ENCODE measurements at regions not wholly inside any gene's neighbourhood (a gene's known extent, or its start where the extent isn't known, plus 50 kb on each side); places are given as distances from the start of the nearest gene placed in this dataset.

- ATAC-seq = no peak
- no peak for DNase-seq
- Mint-ChIP-seq H3K27me3 (ENCODE audit: low read depth) (no peaks in the 10 kb centered on the region), H3K4me3 (no peak overlapping the region), H3K36me3 (ENCODE audit: insufficient read depth) (no peaks in the 10 kb centered on the region), H3K4me1 (ENCODE audit: low read depth) (no peaks in the 10 kb centered on the region), H3K9me3 (no peaks in the 10 kb centered on the region)
Measured at GRCh38 chr5:58077966-58078365, 381.9 kb downstream of the PLK2 start.

- Mint-ChIP-seq H3K4me1 (ENCODE audit: low read depth) (no peaks in the 10 kb centered on the region), H3K36me3 (ENCODE audit: insufficient read depth) (no peaks in the 10 kb centered on the region), H3K9me3 (no peaks in the 10 kb centered on the region), H3K27me3 (ENCODE audit: low read depth) (no peaks in the 10 kb centered on the region), H3K4me3 (no peak overlapping the region)
- ATAC-seq (no peak), DNase-seq (no peak)
Measured at GRCh38 chr5:58077416-58077815, 382.5 kb downstream of the PLK2 start.

- no peaks in the 10 kb centered on the region for H3K36me3 Mint-ChIP-seq (ENCODE audit: insufficient read depth)
- H3K4me3 Mint-ChIP-seq = no peak overlapping the region
- no peaks in the 10 kb centered on the region for H3K4me1 Mint-ChIP-seq (ENCODE audit: low read depth)
- DNase-seq (no peak), ATAC-seq (no peak)
- no peaks in the 10 kb centered on the region for H3K27me3 Mint-ChIP-seq (ENCODE audit: low read depth)
- no peaks in the 10 kb centered on the region for H3K9me3 Mint-ChIP-seq
Measured at GRCh38 chr5:58076483-58077257, 383.2 kb downstream of the PLK2 start.

GRCh38 chr5:58075907-58076306 is 384.0 kb downstream of the PLK2 start:
- DNase-seq = no peak
- H3K27me3 Mint-ChIP-seq (ENCODE audit: low read depth) = no peaks in the 10 kb centered on the region
- H3K4me3 Mint-ChIP-seq = no peak overlapping the region
- H3K36me3 Mint-ChIP-seq (ENCODE audit: insufficient read depth) = no peaks in the 10 kb centered on the region
- no peaks in the 10 kb centered on the region for H3K4me1 Mint-ChIP-seq (ENCODE audit: low read depth)
- ATAC-seq = no peak
- no peaks in the 10 kb centered on the region for H3K9me3 Mint-ChIP-seq

- no peaks in the 10 kb centered on the region for H3K9me3 Mint-ChIP-seq
- ATAC-seq (no peak), DNase-seq (no peak)
- H3K4me1 Mint-ChIP-seq (ENCODE audit: low read depth) = no peaks in the 10 kb centered on the region
- H3K27me3 Mint-ChIP-seq (ENCODE audit: low read depth) = no peaks in the 10 kb centered on the region
- no peaks in the 10 kb centered on the region for H3K36me3 Mint-ChIP-seq (ENCODE audit: insufficient read depth)
- no peak overlapping the region for H3K4me3 Mint-ChIP-seq
Measured at GRCh38 chr5:58074717-58075116, 385.2 kb downstream of the PLK2 start.

- ATAC-seq (no peak), DNase-seq (no peak)
- Mint-ChIP-seq H3K4me1 (ENCODE audit: low read depth) (no peaks in the 10 kb centered on the region), H3K36me3 (ENCODE audit: insufficient read depth) (no peaks in the 10 kb centered on the region), H3K4me3 (no peak overlapping the region), H3K27me3 (ENCODE audit: low read depth) (no peaks in the 10 kb centered on the region), H3K9me3 (no peaks in the 10 kb centered on the region)
Measured at GRCh38 chr5:58074222-58074621, 385.7 kb downstream of the PLK2 start.

- Mint-ChIP-seq H3K27me3 (ENCODE audit: low read depth) (no peaks in the 10 kb centered on the region), H3K4me3 (no peak overlapping the region), H3K36me3 (ENCODE audit: insufficient read depth) (no peaks in the 10 kb centered on the region), H3K4me1 (ENCODE audit: low read depth) (no peaks in the 10 kb centered on the region), H3K9me3 (no peaks in the 10 kb centered on the region)
- DNase-seq (no peak), ATAC-seq (no peak)
Measured at GRCh38 chr5:58073243-58073642, 386.6 kb downstream of the PLK2 start.

GRCh38 chr5:58072300-58072965 is 387.5 kb downstream of the PLK2 start:
- no peak for DNase-seq
- no peaks in the 10 kb centered on the region for H3K9me3 Mint-ChIP-seq

GRCh38 chr5:58071566-58071965 is 388.3 kb downstream of the PLK2 start:
- H3K4me3 Mint-ChIP-seq = no peak overlapping the region
- ATAC-seq = no peak
- no peaks in the 10 kb centered on the region for H3K27me3 Mint-ChIP-seq (ENCODE audit: low read depth)

More at GRCh38 chr5:58072300-58072965, 387.5 kb downstream of the PLK2 start:
- ATAC-seq = no peak
- Mint-ChIP-seq H3K4me1 (ENCODE audit: low read depth) (no peaks in the 10 kb centered on the region), H3K27me3 (ENCODE audit: low read depth) (no peaks in the 10 kb centered on the region), H3K36me3 (ENCODE audit: insufficient read depth) (no peaks in the 10 kb centered on the region), H3K4me3 (no peak overlapping the region)

GRCh38 chr5:58069846-58070245 is 390.0 kb downstream of the PLK2 start:
- H3K36me3 Mint-ChIP-seq (ENCODE audit: insufficient read depth) = no peaks in the 10 kb centered on the region
- no peak for ATAC-seq

More at GRCh38 chr5:58071566-58071965, 388.3 kb downstream of the PLK2 start:
- H3K4me1 Mint-ChIP-seq (ENCODE audit: low read depth) = no peaks in the 10 kb centered on the region
- DNase-seq = no peak
- no peaks in the 10 kb centered on the region for H3K36me3 Mint-ChIP-seq (ENCODE audit: insufficient read depth)
- no peaks in the 10 kb centered on the region for H3K9me3 Mint-ChIP-seq

GRCh38 chr5:58069016-58069705 is 390.7 kb downstream of the PLK2 start:
- Mint-ChIP-seq H3K27me3 (ENCODE audit: low read depth) (no peaks in the 10 kb centered on the region), H3K4me3 (no peak overlapping the region), H3K4me1 (ENCODE audit: low read depth) (no peaks in the 10 kb centered on the region), H3K9me3 (no peaks in the 10 kb centered on the region), H3K36me3 (ENCODE audit: insufficient read depth) (no peaks in the 10 kb centered on the region)
- no peak for ATAC-seq
- no peak for DNase-seq

More at GRCh38 chr5:58069846-58070245, 390.0 kb downstream of the PLK2 start:
- no peak for DNase-seq
- Mint-ChIP-seq H3K4me1 (ENCODE audit: low read depth) (no peaks in the 10 kb centered on the region), H3K4me3 (no peak overlapping the region), H3K27me3 (ENCODE audit: low read depth) (no peaks in the 10 kb centered on the region), H3K9me3 (no peaks in the 10 kb centered on the region)

GRCh38 chr5:58066557-58066956 is 393.3 kb downstream of the PLK2 start:
- no peaks in the 10 kb centered on the region for H3K36me3 Mint-ChIP-seq (ENCODE audit: insufficient read depth)
- no peaks in the 10 kb centered on the region for H3K4me1 Mint-ChIP-seq (ENCODE audit: low read depth)
- no peaks in the 10 kb centered on the region for H3K9me3 Mint-ChIP-seq
- no peaks in the 10 kb centered on the region for H3K27me3 Mint-ChIP-seq (ENCODE audit: low read depth)
- ATAC-seq (no peak), DNase-seq (no peak)
- H3K4me3 Mint-ChIP-seq = no peak overlapping the region

- Mint-ChIP-seq H3K4me1 (ENCODE audit: low read depth) (no peaks in the 10 kb centered on the region), H3K4me3 (no peak overlapping the region), H3K36me3 (ENCODE audit: insufficient read depth) (no peaks in the 10 kb centered on the region), H3K27me3 (ENCODE audit: low read depth) (no peaks in the 10 kb centered on the region), H3K9me3 (no peaks in the 10 kb centered on the region)
- ATAC-seq (no peak), DNase-seq (no peak)
Measured at GRCh38 chr5:58066076-58066475, 393.8 kb downstream of the PLK2 start.

GRCh38 chr5:58064801-58065200 is 395.1 kb downstream of the PLK2 start:
- ATAC-seq = no peak
- H3K4me1 Mint-ChIP-seq (ENCODE audit: low read depth) = no peaks in the 10 kb centered on the region
- no peaks in the 10 kb centered on the region for H3K27me3 Mint-ChIP-seq (ENCODE audit: low read depth)
- no peak for DNase-seq
- no peaks in the 10 kb centered on the region for H3K9me3 Mint-ChIP-seq
- no peaks in the 10 kb centered on the region for H3K36me3 Mint-ChIP-seq (ENCODE audit: insufficient read depth)
- H3K4me3 Mint-ChIP-seq = no peak overlapping the region

- Mint-ChIP-seq H3K4me1 (ENCODE audit: low read depth) (no peaks in the 10 kb centered on the region), H3K4me3 (no peak overlapping the region), H3K36me3 (ENCODE audit: insufficient read depth) (no peaks in the 10 kb centered on the region), H3K9me3 (peaks cover 3% of the 10 kb centered on the region), H3K27me3 (ENCODE audit: low read depth) (no peaks in the 10 kb centered on the region)
- ATAC-seq = no peak
- no peak for DNase-seq
Measured at GRCh38 chr5:58060996-58061395, 398.9 kb downstream of the PLK2 start.
